ENCODE measurements at regions not wholly inside any gene's neighbourhood (a gene's known extent, or its start where the extent isn't known, plus 50 kb on each side); places are given as distances from the start of the nearest gene placed in this dataset.
"Not testable (repeated sequence)": the region's sequence is repeated elsewhere in the genome, so short reads cannot be mapped to it uniquely, and the experiment has no call there.

DNA sequence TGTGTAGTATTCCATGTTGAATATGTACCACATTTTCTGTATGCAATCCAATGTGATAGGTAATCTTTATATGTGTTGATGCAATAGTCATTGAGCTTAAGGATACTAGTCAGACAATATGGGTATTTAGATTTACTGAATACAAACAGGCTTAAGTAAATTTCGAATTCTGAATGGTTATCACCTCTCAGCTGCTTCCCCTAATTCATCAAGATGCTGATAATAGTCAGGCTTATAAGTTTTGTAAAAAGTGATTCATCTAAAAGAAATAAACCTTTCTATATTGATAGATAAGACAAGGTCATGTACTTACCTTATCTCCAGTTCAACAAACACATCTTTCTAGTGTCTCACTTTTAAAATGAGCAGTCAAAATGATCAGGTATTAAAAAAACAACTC, 205.5 kb downstream of the CASP12 start:
- DNase-seq (ENCODE audit: low spot score in 2 of 2) = no peak
- Mint-ChIP-seq H3K36me3 (peaks cover 0 to 5% of the 10 kb centered on the region in 2 donors), H3K27ac (no peak overlapping the region), H3K9me3 (peaks cover 0 to 7% of the 10 kb centered on the region in 2 donors)
- ATAC-seq = no peak

DNA sequence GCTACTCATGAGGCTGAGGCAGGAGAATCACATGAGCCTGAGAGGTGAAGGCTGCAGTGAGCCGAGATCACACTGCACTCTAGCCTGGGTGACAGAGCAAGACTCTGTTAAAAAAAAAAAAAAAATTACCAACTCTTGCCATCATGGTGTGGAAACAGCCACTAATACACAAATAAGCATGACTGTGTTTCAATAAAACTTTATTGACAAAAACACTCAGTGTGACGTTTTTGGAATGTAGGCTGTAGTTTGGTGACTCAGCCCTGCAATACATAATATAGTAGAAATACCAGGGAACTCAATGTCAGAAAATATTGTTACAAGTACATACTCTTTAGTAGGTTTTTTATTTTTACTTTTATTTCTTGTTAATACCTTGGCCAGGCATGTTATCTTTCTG, 207.1 kb downstream of the CASP12 start:
- ATAC-seq (no peak), DNase-seq (ENCODE audit: low spot score in 2 of 2) (no peak)
- Mint-ChIP-seq H3K27ac (no peak overlapping the region), H3K9me3 (peaks cover 0 to 7% of the 10 kb centered on the region in 2 donors), H3K36me3 (peaks cover 0 to 5% of the 10 kb centered on the region in 2 donors)

DNA sequence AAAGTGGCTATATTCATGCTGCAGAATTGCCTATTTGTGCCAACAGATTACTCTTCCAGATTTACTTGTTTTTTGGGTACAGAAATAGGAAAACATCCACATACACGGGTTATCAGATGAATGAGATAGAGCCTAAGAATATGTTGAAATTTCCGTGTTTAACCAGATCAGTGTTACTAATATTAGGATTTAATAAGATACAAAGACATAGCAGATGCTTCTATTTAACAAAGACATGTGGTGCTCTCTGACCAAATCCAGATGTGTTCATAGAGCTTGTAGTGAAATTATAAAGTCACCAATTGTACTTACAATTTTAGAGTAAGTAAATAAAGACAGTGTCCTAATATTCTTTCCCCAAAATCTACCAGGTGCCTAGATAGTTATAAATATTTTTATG, 208.0 kb downstream of the CASP12 start:
- peaks cover 0 to 5% of the 10 kb centered on the region in 2 donors for H3K36me3 Mint-ChIP-seq
- no peak overlapping the region for H3K27ac Mint-ChIP-seq
- no peak for DNase-seq (ENCODE audit: low spot score in 2 of 2)
- no peak for ATAC-seq
- H3K9me3 Mint-ChIP-seq = peaks cover 0 to 7% of the 10 kb centered on the region in 2 donors

DNA sequence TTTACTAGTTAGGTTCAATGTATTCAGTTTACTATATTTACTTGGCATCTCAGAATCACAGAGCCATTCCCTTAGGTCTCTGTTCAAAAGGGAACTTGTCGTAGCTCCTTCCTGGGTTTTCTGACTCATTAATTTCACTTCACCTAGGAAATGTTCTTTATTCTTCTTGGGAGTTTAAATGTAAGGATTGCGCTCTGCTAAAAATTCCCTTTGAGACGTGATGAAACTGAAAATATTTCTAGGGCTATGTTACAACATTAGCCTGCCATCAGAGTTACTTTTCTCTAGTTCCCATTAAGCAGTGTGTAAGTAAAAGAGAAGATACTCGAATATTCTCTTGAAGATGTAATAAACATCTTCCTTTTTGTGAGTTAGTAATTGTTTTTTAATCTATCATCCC, 209.5 kb downstream of the CASP12 start:
- DNase-seq (ENCODE audit: low spot score in 2 of 2) (no peak), ATAC-seq (no peak)
- Mint-ChIP-seq H3K36me3 (peaks cover 0 to 5% of the 10 kb centered on the region in 2 donors), H3K9me3 (peaks cover 0 to 3% of the 10 kb centered on the region in 2 donors), H3K27ac (no peak overlapping the region)

DNA sequence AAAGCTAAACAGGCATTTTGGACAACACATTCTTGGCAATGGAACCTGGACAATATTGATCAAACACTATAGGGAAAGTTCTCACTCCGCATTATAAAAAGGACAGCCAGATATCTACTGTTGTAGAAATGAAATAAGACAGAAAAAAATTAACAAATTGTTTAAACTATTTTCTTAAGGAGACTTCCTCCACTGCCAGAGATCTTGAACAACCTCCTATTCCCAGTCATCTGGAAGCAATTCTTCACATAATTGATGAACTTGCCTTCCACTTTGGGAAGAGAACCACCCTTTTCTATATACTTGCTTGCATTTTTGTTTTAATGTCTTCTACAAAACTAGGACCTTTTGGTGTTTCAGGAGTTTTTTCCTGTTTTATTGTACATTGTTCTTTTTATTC, 216.1 kb downstream of the CASP12 start:
- DNase-seq (ENCODE audit: low spot score in 2 of 2) (no peak), ATAC-seq (no peak)
- peaks cover 0 to 5% of the 10 kb centered on the region in 2 donors for H3K9me3 Mint-ChIP-seq
- no peak overlapping the region for H3K27ac Mint-ChIP-seq
- H3K36me3 Mint-ChIP-seq = no peaks in the 10 kb centered on the region

DNA sequence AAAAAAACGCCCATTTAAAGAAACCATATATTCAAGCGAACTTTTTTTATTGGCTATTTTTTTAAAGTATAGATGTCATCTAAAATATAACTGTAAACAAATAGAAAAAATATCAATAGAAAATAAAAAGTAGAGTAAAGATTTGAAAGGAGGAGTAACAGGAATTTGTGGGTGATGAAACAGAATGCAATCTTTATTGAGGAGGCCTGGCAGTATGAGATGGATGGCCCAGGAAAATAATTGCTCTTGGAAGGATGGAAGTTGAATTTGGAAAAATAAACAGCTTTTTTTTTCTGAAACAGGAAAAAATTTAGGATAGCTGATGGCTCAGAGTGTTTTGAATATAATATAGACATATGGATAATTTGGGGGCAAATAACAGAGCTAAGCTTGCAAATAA, 219.0 kb downstream of the CASP12 start:
- no peak for ATAC-seq
- no peak for DNase-seq (ENCODE audit: low spot score in 2 of 2)
- no peak overlapping the region for H3K27ac Mint-ChIP-seq
- peaks cover 4 to 10% of the 10 kb centered on the region in 2 donors for H3K9me3 Mint-ChIP-seq
- peaks cover 0 to 5% of the 10 kb centered on the region in 2 donors for H3K36me3 Mint-ChIP-seq

DNA sequence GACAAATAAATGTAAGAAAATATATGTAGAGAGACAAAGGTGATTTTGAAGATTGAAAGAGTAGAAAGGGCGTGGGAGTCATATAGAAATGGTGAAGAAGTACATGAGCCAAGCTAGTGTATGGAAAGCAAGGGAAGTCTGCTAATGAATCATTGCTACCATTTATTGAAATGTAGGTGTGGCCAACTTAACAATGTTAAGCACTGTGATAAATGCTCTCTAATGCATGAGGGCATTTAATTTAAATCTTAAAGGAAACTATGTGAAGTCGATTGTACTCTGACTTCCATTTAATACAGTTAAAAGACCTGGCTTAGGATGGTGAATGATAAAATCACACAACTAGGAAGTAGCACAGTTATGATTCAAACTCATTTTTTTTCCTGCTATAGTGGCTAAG, 219.9 kb downstream of the CASP12 start:
- ATAC-seq (no peak), DNase-seq (ENCODE audit: low spot score in 2 of 2) (no peak)
- Mint-ChIP-seq H3K27ac (no peak overlapping the region), H3K36me3 (peaks cover 0 to 5% of the 10 kb centered on the region in 2 donors), H3K9me3 (peaks cover 4 to 10% of the 10 kb centered on the region in 2 donors)

DNA sequence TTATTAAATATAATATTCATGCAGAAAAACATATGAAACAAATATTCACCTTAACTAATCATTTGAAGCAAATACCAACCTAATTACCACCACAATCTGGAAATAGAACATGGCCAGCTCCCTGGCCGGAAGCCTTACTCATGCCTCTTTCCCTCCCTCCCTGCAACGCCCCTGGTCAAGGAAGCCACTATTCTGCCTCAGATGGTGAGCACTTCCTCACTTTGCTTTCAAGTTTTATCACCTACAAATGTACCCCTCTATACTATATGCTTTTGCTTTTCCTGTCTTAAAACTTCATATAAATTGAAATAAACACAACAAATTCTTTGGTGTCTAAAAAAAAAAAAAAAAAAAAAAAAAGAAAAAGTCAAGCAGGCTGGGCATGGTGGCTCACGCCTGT, 221.2 kb downstream of the CASP12 start:
- peaks cover 4 to 11% of the 10 kb centered on the region in 2 donors for H3K9me3 Mint-ChIP-seq
- H3K36me3 Mint-ChIP-seq; ATAC-seq; DNase-seq (ENCODE audit: low spot score in 2 of 2); H3K27ac Mint-ChIP-seq: not testable (repeated sequence)

DNA sequence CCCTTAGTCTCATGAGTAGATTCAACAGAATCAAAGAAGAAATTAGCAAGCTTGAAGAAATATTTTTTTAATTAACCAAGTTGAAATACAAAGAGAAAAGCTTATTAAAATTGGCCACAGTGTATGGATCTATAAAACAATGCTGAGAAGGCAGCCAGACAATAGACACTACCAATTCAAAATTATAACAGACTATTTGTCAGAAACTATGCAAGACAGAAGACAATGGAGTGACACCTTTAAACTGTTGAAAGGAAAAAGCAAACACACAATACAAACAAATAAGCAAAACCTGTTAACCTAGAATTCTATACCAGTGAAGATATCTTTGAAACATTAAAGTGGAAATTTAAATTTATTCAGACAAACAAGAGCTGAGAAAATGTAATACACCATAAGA, 225.4 kb downstream of the CASP12 start:
- no peak for ATAC-seq
- H3K9me3 Mint-ChIP-seq = peaks cover 8 to 24% of the 10 kb centered on the region in 2 donors
- no peak overlapping the region for H3K27ac Mint-ChIP-seq
- DNase-seq (ENCODE audit: low spot score in 2 of 2) = no peak
- H3K36me3 Mint-ChIP-seq = peaks cover 0 to 5% of the 10 kb centered on the region in 2 donors

DNA sequence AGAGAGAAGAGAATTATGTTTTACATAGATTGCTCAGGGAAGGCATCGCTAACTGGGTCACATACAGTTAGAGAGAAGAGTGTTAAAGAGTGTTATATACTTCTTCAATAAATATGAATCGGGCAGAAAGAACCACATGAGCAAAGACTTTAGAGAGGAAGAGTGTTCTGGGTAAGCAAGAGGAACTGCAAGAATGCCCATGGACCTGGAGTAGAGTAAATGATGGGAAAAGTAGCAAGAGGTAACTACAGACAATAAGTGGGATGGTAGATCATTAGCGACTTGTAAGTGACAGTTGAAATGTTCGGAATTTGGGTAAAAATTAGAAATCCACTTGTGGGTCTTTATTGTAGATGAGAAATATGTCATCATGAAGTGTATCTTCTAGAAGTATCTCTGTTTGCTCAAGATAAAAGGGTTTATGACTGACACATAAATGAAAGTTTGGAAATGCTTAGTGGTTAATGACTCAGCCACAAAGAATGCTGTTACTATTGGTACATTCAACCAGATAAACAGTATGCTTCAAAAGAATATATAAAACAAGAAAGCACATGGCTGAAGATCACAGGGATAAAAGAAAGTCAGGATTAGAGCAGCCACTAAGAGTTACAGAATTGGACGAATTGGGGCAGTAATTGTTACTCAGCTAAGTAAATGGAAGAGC, 229.3 kb downstream of the CASP12 start:
- Mint-ChIP-seq H3K36me3 (no peaks in the 10 kb centered on the region), H3K27ac (no peak overlapping the region)
- peak; percentile 48 to 93 for ATAC-seq

DNA sequence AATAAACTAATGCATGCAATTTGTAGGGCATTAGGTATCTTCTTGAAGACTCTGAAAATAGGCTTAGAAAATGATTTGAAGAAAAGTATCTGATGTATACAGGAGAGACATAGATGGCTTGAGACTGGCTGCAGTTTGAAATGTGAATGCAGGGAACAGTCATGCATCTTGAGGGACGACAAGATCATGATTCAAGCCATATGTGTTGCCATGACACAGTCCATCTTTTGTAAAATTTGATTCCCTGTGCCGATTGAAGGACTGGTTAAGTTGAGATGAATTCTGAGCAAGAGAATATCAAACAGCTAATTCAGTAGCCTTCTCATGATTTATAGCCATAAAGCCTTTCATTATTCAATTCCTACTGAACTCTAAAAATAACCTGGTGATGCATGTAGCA, 231.6 kb downstream of the CASP12 start:
- DNase-seq (ENCODE audit: low spot score in 2 of 2) = no peak
- no peak for ATAC-seq
- Mint-ChIP-seq H3K27ac (no peak overlapping the region), H3K36me3 (no peaks in the 10 kb centered on the region), H3K9me3 (peaks cover 7 to 14% of the 10 kb centered on the region in 2 donors)

More for the DNA sequence above, 229.3 kb downstream of the CASP12 start:
- peaks cover 7 to 20% of the 10 kb centered on the region in 2 donors for H3K9me3 Mint-ChIP-seq
- no peak for DNase-seq (ENCODE audit: low spot score in 2 of 2)

DNA sequence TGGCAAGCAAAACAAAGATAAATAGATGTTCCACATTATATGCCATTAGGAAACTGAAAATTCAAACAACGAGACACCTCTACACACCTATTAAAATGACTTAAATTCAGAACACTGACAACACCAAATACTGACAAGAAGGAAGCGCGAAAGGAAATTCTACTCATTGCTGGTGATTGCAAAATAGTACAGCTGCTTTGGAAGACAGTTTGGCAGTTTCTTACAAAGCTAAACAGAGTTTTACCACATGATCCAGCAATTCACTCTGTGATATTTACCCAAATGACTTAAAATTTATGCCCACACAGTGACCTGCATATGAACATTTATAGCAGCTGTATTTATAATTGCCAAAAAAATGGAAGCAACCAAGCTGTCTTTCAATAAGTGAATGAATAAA, 232.6 kb downstream of the CASP12 start:
- DNase-seq (ENCODE audit: low spot score in 2 of 2) = no peak
- Mint-ChIP-seq H3K27ac (no peak overlapping the region), H3K9me3 (peaks cover 7 to 10% of the 10 kb centered on the region in 2 donors), H3K36me3 (no peaks in the 10 kb centered on the region)
- ATAC-seq = no peak

DNA sequence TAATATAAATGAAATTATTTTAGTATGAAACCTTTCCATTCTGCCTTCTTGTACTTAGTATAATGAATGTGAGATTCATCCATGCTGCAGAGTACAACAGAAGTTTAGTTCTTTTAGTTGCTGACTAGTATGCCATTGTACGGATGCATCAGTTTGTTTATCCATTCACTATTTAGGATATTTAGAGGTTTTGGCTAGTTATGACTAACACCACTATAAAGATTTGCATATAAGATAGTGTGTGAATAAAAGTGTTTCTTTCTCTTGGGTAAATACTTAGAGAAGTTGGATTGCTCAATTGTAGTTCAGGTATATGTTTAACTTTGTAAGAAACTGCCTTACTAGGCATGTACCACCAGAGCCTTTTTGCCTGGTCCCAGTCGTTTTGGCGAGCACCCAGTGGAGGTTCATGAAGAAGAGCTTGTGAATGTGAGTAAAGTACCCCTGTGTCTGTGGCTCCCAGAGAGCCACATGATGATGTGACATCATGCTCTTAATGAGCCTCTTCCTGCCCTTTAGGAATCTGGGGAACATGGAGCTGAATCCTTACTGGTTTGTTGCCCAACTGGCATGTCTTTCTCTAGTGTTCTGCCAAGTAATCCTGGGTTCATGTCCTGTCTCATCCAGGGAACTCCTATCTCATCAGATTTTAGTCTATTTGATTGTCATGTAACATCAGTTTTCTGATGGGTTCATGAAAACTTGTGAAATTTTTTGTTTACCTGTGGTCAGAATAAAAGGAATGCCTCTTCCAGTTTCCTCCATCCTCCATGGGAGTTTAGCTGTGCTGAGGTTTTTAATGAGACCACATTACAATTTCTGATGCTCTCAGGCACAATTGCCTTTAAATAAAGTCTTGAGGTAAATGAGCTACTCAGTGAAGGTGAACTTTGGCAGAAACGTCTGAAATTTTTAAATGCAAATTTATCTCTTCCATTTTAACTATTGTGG, 234.8 kb downstream of the CASP12 start:
- no peak for ATAC-seq
- Mint-ChIP-seq H3K9me3 (peaks cover 11 to 14% of the 10 kb centered on the region in 2 donors), H3K36me3 (no peaks in the 10 kb centered on the region), H3K27ac (no peak overlapping the region)
- no peak for DNase-seq (ENCODE audit: low spot score in 2 of 2)

DNA sequence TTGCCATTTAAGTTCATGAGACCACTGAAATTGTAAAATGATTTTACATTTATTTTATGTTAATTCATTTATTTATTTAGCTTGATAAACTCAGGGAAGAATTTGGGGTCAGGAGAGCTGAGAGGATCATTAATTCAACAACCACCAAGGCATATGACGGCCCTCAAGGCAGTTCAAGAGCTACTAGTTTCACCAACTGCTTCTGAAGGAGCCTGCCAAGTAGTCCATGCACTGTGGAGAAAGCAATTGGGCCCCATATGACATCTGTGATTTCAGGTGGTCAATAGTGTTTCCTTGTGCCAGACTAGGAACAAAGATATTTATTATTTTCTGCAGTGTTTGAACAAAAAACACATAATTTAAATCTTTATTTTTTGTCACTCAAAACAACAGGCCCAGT, 236.4 kb downstream of the CASP12 start:
- no peak for ATAC-seq
- Mint-ChIP-seq H3K9me3 (peaks cover 11 to 14% of the 10 kb centered on the region in 2 donors), H3K36me3 (no peaks in the 10 kb centered on the region), H3K27ac (no peak overlapping the region)
- no peak for DNase-seq (ENCODE audit: low spot score in 2 of 2)

DNA sequence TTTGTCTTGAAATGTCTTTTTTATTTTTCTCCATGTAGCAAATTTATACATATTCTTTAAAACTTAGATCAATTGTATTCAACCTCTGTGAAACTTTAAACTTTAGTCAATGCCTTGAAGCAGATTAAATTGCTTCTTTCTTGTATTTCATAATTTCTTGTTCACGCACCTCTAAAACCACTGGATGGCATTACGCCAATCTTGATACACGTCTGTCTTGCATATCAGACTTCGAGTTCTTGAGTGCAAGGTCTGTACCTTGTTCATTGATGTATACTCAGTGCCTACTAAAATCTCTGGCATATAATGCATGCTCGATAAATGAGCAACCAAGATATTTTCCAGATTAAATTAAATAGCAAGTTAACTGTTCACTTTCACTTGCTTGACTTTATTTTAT, 236.8 kb downstream of the CASP12 start:
- Mint-ChIP-seq H3K27ac (no peak overlapping the region), H3K36me3 (no peaks in the 10 kb centered on the region), H3K9me3 (peaks cover 11 to 14% of the 10 kb centered on the region in 2 donors)
- DNase-seq (ENCODE audit: low spot score in 2 of 2) = no peak
- ATAC-seq = no peak

DNA sequence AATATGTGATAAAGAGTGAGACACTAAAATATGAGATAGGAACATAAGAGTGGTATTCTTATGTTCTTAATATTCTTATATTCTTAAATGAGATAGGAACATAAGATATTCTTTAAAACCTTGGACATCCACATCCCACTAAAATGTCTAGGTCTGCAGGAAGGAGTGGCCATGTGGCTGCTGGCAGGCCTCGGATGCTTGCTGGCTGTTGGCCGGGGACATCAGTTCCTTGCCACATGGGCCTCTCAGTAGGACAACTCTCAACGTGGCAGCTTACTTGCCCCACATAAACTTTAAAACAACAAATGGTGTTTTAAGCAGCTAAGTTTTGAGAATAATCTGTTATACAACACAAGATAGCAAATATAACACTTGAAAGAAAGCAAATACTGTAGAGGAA, 240.1 kb downstream of the CASP12 start:
- Mint-ChIP-seq H3K27ac (no peak overlapping the region), H3K9me3 (peaks cover 8 to 11% of the 10 kb centered on the region in 2 donors), H3K36me3 (no peaks in the 10 kb centered on the region)
- DNase-seq (ENCODE audit: low spot score in 2 of 2) = no peak
- no peak for ATAC-seq

DNA sequence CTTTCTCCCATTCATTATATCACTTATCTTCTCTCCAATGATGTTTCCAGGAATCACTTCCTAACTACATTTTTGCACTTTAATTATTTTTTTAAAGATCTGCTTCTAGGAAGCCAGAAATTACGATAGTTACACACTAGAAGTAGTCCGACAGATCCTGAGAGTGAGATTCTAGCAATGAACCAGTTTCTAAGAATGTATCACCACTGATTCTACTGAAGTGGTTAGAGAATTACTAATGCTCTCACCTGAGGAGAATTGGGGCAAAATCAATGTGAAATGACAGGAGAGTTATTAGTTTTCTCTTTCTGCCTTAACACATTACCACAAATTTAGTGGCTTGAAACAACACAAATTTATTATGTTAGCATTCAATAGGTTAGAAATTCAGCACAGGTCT, 241.2 kb downstream of the CASP12 start:
- DNase-seq (ENCODE audit: low spot score in 2 of 2) (no peak), ATAC-seq (peak; percentile 53 to 94)
- Mint-ChIP-seq H3K9me3 (peaks cover 8 to 11% of the 10 kb centered on the region in 2 donors), H3K27ac (peak overlapping the region in 1 of 2 donors; percentile 20), H3K36me3 (no peaks in the 10 kb centered on the region)
